ENCODE measurements at regions not wholly inside any gene's neighbourhood (a gene's known extent, or its start where the extent isn't known, plus 50 kb on each side); places are given as distances from the start of the nearest gene placed in this dataset.

DNA sequence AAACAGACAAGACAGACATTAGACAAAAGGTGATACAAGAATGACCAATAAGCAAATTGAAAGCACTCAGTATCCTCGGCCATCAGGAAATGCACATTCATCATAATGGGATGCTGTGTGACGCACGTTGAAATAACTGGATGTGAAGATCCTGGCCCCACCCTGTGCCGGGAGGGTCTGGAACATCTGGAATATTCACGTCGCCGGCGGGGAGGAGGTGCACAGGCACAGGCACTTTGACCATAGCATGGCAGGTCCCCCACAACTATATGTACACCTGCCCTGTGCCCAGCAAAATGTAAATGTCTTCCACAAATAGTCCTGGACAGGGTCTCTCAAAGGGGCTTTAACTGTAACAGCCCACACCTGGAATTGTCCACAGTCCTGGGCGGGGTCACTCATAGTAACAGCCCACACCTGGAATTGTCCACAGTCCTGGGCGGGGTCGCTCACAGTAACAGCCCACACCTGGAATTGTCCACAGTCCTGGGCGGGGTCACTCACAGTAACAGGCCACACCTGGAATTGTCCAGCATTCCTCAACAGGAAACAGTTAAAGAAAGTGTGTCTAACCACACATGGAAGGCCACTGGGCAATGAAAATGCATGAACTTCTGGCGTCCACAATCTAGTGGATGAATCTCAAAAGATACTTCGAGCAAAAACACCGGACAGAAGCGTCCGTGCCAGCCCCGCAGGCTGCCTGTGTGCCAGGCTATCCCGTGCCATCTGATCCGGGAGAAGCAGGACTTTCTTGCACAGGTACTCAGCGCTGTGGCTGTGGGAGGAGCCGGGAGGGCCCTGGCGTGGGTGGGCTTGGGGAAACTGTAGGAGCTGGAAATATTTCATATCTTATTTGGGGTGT, 113.4 kb downstream of the RTP5 start:
- TF ChIP-seq CTCF (IDR thresholded peaks at IDR 0.05; ENCODE audit: low read depth, low read length) (no peak), POLR2A (IDR thresholded peaks at IDR 0.05; ENCODE audit: extremely low read depth, insufficient read length) (no peak)
